ENCODE measurements at regions not wholly inside any gene's neighbourhood (a gene's known extent, or its start where the extent isn't known, plus 50 kb on each side); places are given as distances from the start of the nearest gene placed in this dataset.

DNA sequence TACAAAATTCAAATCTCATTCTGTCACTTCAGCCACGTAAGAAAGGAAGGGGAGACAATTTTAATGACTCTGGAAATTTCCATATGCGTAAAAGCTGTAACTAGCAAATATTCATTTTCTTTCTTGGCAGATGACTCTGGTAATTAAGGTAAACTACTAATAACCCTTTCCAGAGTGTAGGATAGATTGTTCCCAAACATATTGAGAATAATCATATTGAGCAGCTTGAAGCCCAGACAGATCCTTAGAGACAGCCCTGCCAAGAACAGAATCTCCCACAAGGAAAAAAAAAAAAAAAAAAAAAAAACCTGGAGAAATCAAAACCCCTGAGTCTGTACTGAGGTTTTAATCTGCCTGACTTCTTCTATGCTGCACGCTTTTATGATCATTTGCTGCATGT lies 163.6 kb upstream of the TMPO start:
- Histone ChIP-seq H2AFZ (ENCODE audit: low read depth, low read length) (no peak overlapping the region), H3K9ac (ENCODE audit: insufficient read depth in 1 of 2, low read depth in 2 of 2, low read length in 2 of 2) (no peak overlapping the region), H4K20me1 (replicated peaks; ENCODE audit: control insufficient read depth, insufficient read depth, low read length) (no peaks in the 10 kb centered on the region), H3K9me3 (replicated peaks; ENCODE audit: control insufficient read depth, insufficient read depth, low read depth, low read length) (no peaks in the 10 kb centered on the region), H3K9me1 (ENCODE audit: control insufficient read depth, insufficient read depth, low read length) (no peaks in the 10 kb centered on the region), H3K4me2 (ENCODE audit: insufficient read depth, low read length) (no peak overlapping the region), H3K27ac (ENCODE audit: extremely low read depth, low read depth, low read length) (no peak overlapping the region), H3K79me2 (ENCODE audit: control insufficient read depth, insufficient read depth, low read length) (no peaks in the 10 kb centered on the region), H3K36me3 (ENCODE audit: control insufficient read depth, insufficient read depth, low read length) (no peaks in the 10 kb centered on the region), H3K4me3 (no peak overlapping the region), H3K4me1 (replicated peaks in 1 of 2; ENCODE audit: control insufficient read depth in 2 of 2, insufficient read depth in 2 of 2, low read length in 2 of 2) (no peaks in the 10 kb centered on the region), H3K27me3 (ENCODE audit: control insufficient read depth in 2 of 2, insufficient read depth in 2 of 2, low read length in 2 of 2) (no peaks in the 10 kb centered on the region)
- TF ChIP-seq BCOR (IDR thresholded peaks at IDR 0.05), result no peak
- TF ChIP-seq MECOM (CRISPR knock-in tag; IDR thresholded peaks at IDR 0.05), result no peak
- no peak for TF ChIP-seq TCF7 (IDR thresholded peaks at IDR 0.05; ENCODE audit: borderline replicate concordance)
- TF ChIP-seq PRMT5 (CRISPR knock-in tag; IDR thresholded peaks at IDR 0.05), result no peak
- TF ChIP-seq, protein P1, sequence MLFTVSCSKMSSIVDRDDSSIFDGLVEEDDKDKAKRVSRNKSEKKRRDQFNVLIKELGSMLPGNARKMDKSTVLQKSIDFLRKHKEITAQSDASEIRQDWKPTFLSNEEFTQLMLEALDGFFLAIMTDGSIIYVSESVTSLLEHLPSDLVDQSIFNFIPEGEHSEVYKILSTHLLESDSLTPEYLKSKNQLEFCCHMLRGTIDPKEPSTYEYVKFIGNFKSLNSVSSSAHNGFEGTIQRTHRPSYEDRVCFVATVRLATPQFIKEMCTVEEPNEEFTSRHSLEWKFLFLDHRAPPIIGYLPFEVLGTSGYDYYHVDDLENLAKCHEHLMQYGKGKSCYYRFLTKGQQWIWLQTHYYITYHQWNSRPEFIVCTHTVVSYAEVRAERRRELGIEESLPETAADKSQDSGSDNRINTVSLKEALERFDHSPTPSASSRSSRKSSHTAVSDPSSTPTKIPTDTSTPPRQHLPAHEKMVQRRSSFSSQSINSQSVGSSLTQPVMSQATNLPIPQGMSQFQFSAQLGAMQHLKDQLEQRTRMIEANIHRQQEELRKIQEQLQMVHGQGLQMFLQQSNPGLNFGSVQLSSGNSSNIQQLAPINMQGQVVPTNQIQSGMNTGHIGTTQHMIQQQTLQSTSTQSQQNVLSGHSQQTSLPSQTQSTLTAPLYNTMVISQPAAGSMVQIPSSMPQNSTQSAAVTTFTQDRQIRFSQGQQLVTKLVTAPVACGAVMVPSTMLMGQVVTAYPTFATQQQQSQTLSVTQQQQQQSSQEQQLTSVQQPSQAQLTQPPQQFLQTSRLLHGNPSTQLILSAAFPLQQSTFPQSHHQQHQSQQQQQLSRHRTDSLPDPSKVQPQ (CRISPR knock-in tag; IDR thresholded peaks at IDR 0.05; ENCODE audit: borderline replicate concordance), result no peak
- TF ChIP-seq SIX5 (IDR thresholded peaks at IDR 0.05; ENCODE audit: borderline replicate concordance in 1 of 2, insufficient read depth in 1 of 2, low read depth in 1 of 2, low read length in 2 of 2), result no peak
- TF ChIP-seq PHB (CRISPR knock-in tag; IDR thresholded peaks at IDR 0.05), result no peak
- no peak for TF ChIP-seq HOXB6 (CRISPR knock-in tag; IDR thresholded peaks at IDR 0.05; ENCODE audit: borderline replicate concordance)
- no peak for TF ChIP-seq ZNF3 (CRISPR knock-in tag; IDR thresholded peaks at IDR 0.05)
- TF ChIP-seq SMAD3 (CRISPR knock-in tag; conservative IDR thresholded peaks at IDR 0.05), result no peak
- TF ChIP-seq PHTF2 (CRISPR knock-in tag; IDR thresholded peaks at IDR 0.05), result no peak
- no peak for TF ChIP-seq ZNF76 (CRISPR knock-in tag; IDR thresholded peaks at IDR 0.05; ENCODE audit: borderline replicate concordance)
- no peak for FAIRE-seq
- BruUV-seq (replicated peaks), result no TSS peak
- no peak for ATAC-seq
- in situ Hi-C loops (cut with MboI) (no loop called here), intact Hi-C loops (cut with micrococcal nuclease) (no loop called here)
- DNase-seq (ENCODE audit: extremely low read depth in 1 of 4, low spot score in 3 of 4), result no peak
- 0% methylated on average over 3 of the region's 3 CpGs for WGBS (ENCODE audit: insufficient coverage, low coverage, missing lambda C conversion rate)
- CTCF ChIA-PET (ENCODE audit: low intra/inter-chr PET ratio), result no interaction called here
- POLR2A ChIA-PET, result no interaction called here

All from K562 (cell line).